Stomach (tissue), 8 donors: ENCODE measurements at regions not wholly inside any gene's neighbourhood (a gene's known extent, or its start where the extent isn't known, plus 50 kb on each side); places are given as distances from the start of the nearest gene placed in this dataset.

Source experiments
- DNase-seq, 2 donors: peaks; one replicate each; pipeline versions ENCODE4 v3.0.0 to v3.0.0-alpha.2; 2013 to 2019
- H3K27ac ChIP-seq, 5 donors: fragments of 200-600 bp in 4 of 5; sonication (generic) in 4 of 5; one replicate each; pipeline ENCODE4 v1.5.1; 2013 to 2019; ENCODE audit warnings: mild to moderate bottlenecking in 1 of 5, moderate library complexity in 1 of 5
- H3K27me3 ChIP-seq, 3 donors: fragments of 200-600 bp; sonication (generic); one replicate each; pipeline ENCODE4 v1.5.1; 2017 to 2019; ENCODE audit warnings: mixed run types in 1 of 3
- H3K36me3 ChIP-seq, 4 donors: fragments of 200-600 bp; sonication (generic); 1 replicate in 3 of 4; 2 replicates in 1 of 4; pipeline ENCODE4 v1.5.1; 2016 to 2019
- H3K4me1 ChIP-seq, 4 donors: fragments of 200-600 bp; sonication (generic); one replicate each; pipeline ENCODE4 v1.5.1; 2016 to 2019
- H3K4me3 ChIP-seq, 4 donors: fragments of 200-600 bp; sonication (generic) in 3 of 4; one replicate each; pipeline ENCODE4 v1.5.1; 2016 to 2019; ENCODE audit warnings: mild to moderate bottlenecking in 1 of 4
- H3K9me3 ChIP-seq, 4 donors: fragments of 200-600 bp; sonication (generic); one replicate each; pipeline ENCODE4 v1.5.1; 2016 to 2019
- EP300 ChIP-seq: sonication (generic); formaldehyde crosslinking; IDR thresholded peaks from one replicate; pipeline ENCODE4 v1.6.1; 2017; ENCODE audit warnings: antibody characterized with exemption
- POLR2A ChIP-seq, 4 donors: fragments of 450-650 bp; IDR thresholded peaks; one replicate each; pipeline ENCODE4 v1.6.1; 2016; ENCODE audit warnings: antibody characterized with exemption in 4 of 4, control low read depth in 2 of 4, mild to moderate bottlenecking in 1 of 4, moderate library complexity in 1 of 4
- POLR2AphosphoS5 ChIP-seq, 3 donors: sonication (generic); formaldehyde crosslinking; IDR thresholded peaks; one replicate each; pipeline ENCODE4 v1.6.1; 2016; ENCODE audit warnings: antibody characterized with exemption in 3 of 3
- WGBS, 5 donors: extraction: QIAGEN DNeasy Blood & Tissue Kit in 3 of 5; methylation state at CpG; one replicate each; pipeline versions ENCODE4 v1.1.5 to v1.1.7; 2013 to 2018; 5-methylcytosine and 5-hydroxymethylcytosine counted together
- intact Hi-C: fragments of 100-400 bp; cut with DNase I; formaldehyde crosslinking; loops from one replicate; pipeline ENCODE4 v1.15.1; 2023; ENCODE audit warnings: low total_unique reads
- TF ChIP-seq, protein P1 (sequence below), 7 experiments: fragments of 450-650 bp in 4 of 7; fragments of 200-600 bp in 3 of 7; sonication (generic) in 3 of 7; IDR thresholded peaks; one replicate each; pipeline ENCODE4 v1.5.1; 2016 to 2019; ENCODE audit warnings: antibody characterized with exemption in 7 of 7, control low read depth in 2 of 7, mild to moderate bottlenecking in 1 of 7
- donor health status: healthy with polysubstance abuse.
- donor health status: Bipolar disorder and iron deficiency.
- donor health status: healthy.

DNA sequence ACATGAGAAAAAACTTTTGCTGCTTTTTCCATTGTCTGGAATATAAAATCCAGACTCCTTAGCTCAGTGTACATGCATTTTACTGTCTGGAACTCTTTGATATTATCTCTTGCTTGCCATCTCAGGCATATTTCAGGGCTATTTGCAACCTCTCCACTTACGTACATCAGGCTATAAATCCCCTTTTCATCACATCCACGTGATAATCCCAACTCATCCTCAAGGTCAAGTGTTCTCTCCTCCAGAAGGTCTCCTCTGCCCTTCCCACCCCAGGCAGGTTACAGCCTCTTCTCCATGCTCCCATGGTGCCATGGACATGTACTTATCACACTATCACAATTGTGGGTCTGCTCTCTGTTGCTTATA is 202.5 kb upstream of the RBMS1 start:
- Histone ChIP-seq H3K9me3 (no peaks in the 10 kb centered on the region), H3K27ac (no peak overlapping the region), H3K27me3 (no peaks in the 10 kb centered on the region), H3K4me3 (no peak overlapping the region), H3K4me1 (no peaks in the 10 kb centered on the region), H3K36me3 (no peaks in the 10 kb centered on the region)
- WGBS, 5 donors: 82 to 95% (median 86%) methylated on average over 2 of the region's 2 CpGs
- DNase-seq: no peak
- intact Hi-C loops: no loop called here
- TF ChIP-seq EP300 (no peak), POLR2AphosphoS5 (IDR thresholded peaks at IDR 0.05) (no peak), POLR2A (IDR thresholded peaks at IDR 0.05) (no peak)
- TF ChIP-seq, protein P1, sequence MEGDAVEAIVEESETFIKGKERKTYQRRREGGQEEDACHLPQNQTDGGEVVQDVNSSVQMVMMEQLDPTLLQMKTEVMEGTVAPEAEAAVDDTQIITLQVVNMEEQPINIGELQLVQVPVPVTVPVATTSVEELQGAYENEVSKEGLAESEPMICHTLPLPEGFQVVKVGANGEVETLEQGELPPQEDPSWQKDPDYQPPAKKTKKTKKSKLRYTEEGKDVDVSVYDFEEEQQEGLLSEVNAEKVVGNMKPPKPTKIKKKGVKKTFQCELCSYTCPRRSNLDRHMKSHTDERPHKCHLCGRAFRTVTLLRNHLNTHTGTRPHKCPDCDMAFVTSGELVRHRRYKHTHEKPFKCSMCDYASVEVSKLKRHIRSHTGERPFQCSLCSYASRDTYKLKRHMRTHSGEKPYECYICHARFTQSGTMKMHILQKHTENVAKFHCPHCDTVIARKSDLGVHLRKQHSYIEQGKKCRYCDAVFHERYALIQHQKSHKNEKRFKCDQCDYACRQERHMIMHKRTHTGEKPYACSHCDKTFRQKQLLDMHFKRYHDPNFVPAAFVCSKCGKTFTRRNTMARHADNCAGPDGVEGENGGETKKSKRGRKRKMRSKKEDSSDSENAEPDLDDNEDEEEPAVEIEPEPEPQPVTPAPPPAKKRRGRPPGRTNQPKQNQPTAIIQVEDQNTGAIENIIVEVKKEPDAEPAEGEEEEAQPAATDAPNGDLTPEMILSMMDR (IDR thresholded peaks at IDR 0.05): no peak

DNA sequence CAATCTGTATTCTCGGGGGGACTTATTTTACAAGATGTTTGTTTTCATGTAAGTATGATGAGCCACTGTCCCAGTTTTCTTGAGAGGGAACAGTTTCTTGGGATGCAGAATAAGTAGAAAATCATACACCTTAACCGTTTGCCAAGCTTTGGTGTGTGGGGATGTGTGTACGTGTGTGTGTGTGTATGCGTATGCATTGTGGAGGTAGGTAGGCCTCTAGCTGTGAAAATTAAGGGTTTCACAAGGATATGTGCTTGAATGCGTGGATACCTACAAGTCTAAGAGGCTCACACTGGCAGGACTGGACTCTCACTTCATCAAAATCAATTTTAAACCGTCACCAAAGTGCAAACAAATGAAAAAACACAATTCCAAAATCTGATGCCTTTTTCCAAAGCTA is 204.2 kb upstream of the RBMS1 start:
- Histone ChIP-seq H3K4me3 (no peak overlapping the region), H3K27ac (no peak overlapping the region), H3K27me3 (no peaks in the 10 kb centered on the region), H3K4me1 (no peaks in the 10 kb centered on the region), H3K9me3 (no peaks in the 10 kb centered on the region), H3K36me3 (no peaks in the 10 kb centered on the region)
- intact Hi-C loops: no loop called here
- WGBS, 5 donors: 88 to 94% (median 92%) methylated on average over 6 of the region's 6 CpGs
- no peak for DNase-seq
- TF ChIP-seq, protein P1 (IDR thresholded peaks at IDR 0.05): no peak
- TF ChIP-seq POLR2A (IDR thresholded peaks at IDR 0.05) (no peak), POLR2AphosphoS5 (IDR thresholded peaks at IDR 0.05) (no peak), EP300 (no peak)

DNA sequence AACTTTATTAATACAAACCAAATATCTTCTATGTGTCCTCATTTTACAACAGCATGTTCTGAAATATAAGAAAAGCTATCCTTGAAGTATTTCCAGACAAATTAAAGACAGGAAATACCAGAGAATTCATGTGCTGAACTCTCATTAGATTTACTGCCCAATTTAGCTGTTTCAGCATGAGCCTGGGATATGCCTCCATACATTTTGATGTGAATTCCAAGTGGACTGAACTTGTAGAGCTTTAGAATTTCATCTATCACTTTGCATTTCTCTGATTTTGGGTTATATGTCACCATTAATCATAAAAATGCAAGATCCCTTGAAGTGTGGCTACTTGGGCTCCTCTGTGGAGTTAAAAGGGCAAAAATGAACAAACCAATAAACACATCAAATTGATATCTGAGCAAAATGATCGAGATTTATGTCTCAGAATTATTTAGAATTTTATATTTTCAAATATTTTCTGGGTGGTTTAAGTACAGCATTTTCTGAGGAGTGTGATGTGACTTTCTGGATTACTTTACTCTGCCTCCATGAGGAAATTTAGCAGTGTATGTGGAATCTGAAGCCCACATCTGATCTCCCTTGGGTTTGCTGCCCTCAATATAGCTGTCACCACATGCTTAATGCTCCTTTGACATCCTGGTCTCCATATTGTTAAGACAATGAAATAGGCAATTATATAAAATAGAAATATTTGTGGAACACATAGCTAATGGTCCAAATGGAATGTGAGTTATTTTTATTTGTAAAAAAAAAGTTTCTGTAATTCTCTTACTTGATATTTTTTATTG is 206.6 kb upstream of the RBMS1 start:
- Histone ChIP-seq H3K27me3 (no peaks in the 10 kb centered on the region), H3K4me1 (no peaks in the 10 kb centered on the region), H3K36me3 (no peaks in the 10 kb centered on the region), H3K9me3 (no peaks in the 10 kb centered on the region), H3K27ac (no peak overlapping the region), H3K4me3 (no peak overlapping the region)
- WGBS, 5 donors: 65 to 83% (median 71%) methylated on average over 1 of the region's 1 CpG
- TF ChIP-seq, protein P1 (IDR thresholded peaks at IDR 0.05): no peak
- no peak for TF ChIP-seq POLR2A (IDR thresholded peaks at IDR 0.05)
- TF ChIP-seq POLR2AphosphoS5 (IDR thresholded peaks at IDR 0.05): no peak
- no peak for TF ChIP-seq EP300
- peak in 1 of 2 donors; percentile 23 for DNase-seq
- intact Hi-C loops: no loop called here

DNA sequence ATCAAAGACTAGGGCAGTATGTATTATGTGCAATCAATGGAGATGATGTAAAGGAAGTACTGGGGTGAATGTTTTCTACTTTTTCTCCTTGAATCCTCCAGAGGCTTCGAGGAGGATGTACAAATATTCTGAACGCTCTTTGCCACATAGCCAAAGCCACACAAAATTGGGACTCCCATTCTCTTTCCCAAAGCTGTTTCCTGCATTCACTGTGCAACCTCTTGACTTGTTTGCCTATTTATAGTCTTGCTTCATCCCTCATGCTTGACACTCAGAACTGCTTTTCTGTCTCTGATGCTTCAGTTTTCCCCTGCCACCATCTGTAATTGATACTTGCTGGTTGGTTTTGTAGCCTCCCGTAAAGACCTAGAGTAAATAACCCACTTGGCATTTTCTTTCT is 208.2 kb upstream of the RBMS1 start:
- H3K4me1 ChIP-seq: no peaks in the 10 kb centered on the region
- TF ChIP-seq, protein P1 (IDR thresholded peaks at IDR 0.05): no peak
- TF ChIP-seq EP300 (no peak), POLR2AphosphoS5 (IDR thresholded peaks at IDR 0.05) (no peak)
- intact Hi-C loops: no loop called here
- H3K9me3 ChIP-seq: no peaks in the 10 kb centered on the region
- WGBS, 5 donors: 38 to 58% (median 47%) methylated on average over 2 to 3 of the region's 3 CpGs
- no peak for DNase-seq
- H3K27ac ChIP-seq: no peak overlapping the region
- no peaks in the 10 kb centered on the region for H3K36me3 ChIP-seq
- H3K4me3 ChIP-seq: no peak overlapping the region
- no peaks in the 10 kb centered on the region for H3K27me3 ChIP-seq
